AG10803 (cell line): ENCODE measurements at regions not wholly inside any gene's neighbourhood (a gene's known extent, or its start where the extent isn't known, plus 50 kb on each side); places are given as distances from the start of the nearest gene placed in this dataset.

Experiments
- DNase-seq: peaks from one replicate; pipeline ENCODE4 v3.0.0; 2010; ENCODE audit warnings: low read depth
- H3K4me3 ChIP-seq: 2 replicates; pipeline ENCODE4 v1.5.1; 2011; ENCODE audit warnings: mild to moderate bottlenecking, low read length, control low read depth
- TF ChIP-seq, protein P1 (sequence below): conservative IDR thresholded peaks from 2 replicates; pipeline ENCODE4 v1.5.1; 2011; ENCODE audit warnings: mild to moderate bottlenecking, low read length, control low read depth, inconsistent platforms

DNA sequence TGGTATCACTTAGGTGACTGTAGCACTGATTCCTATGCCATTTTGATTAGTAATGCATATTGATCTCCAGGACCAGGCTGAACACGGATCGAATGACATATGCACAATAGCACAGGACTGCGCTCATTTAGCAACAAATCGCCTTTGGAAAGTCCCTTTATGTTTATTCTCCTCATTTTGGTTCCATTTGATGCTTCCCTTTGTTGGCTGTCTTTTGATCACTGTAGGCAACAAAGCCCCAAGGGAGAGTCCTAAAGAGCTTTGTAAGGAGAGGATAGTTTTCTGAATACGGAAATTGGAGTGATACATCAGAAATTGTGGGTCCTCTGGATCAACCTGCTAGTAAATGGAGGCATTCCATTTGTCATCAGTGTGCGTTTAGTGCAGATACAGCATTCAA, 1111.4 kb downstream of the SORCS1 start:
- DNase-seq, result no peak

DNA sequence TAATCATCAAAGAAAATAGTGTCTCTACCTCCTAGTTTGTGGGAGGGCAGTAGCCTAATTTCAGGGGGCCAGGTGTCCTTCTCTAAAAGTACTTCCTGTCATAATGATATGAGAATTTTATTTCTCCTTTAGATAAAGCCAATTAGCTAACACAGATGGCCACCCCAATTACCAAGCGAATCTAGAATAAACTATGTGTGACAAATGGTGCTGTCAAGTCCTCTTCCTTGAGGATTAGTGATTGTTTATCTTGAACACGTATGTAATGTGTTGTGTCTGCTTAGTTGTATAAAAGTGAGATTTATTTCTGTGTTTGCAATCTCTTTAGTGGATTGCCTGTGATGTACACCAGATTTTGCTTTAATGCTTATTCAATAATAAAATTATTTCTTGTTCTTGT, 1120.0 kb downstream of the SORCS1 start:
- DNase-seq, result no peak
- H3K4me3 ChIP-seq, result no peak overlapping the region
- TF ChIP-seq, protein P1, sequence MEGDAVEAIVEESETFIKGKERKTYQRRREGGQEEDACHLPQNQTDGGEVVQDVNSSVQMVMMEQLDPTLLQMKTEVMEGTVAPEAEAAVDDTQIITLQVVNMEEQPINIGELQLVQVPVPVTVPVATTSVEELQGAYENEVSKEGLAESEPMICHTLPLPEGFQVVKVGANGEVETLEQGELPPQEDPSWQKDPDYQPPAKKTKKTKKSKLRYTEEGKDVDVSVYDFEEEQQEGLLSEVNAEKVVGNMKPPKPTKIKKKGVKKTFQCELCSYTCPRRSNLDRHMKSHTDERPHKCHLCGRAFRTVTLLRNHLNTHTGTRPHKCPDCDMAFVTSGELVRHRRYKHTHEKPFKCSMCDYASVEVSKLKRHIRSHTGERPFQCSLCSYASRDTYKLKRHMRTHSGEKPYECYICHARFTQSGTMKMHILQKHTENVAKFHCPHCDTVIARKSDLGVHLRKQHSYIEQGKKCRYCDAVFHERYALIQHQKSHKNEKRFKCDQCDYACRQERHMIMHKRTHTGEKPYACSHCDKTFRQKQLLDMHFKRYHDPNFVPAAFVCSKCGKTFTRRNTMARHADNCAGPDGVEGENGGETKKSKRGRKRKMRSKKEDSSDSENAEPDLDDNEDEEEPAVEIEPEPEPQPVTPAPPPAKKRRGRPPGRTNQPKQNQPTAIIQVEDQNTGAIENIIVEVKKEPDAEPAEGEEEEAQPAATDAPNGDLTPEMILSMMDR, result no peak

More for the DNA sequence above, 1111.4 kb downstream of the SORCS1 start:
- H3K4me3 ChIP-seq, result no peak overlapping the region
- TF ChIP-seq, protein P1, result no peak

DNA sequence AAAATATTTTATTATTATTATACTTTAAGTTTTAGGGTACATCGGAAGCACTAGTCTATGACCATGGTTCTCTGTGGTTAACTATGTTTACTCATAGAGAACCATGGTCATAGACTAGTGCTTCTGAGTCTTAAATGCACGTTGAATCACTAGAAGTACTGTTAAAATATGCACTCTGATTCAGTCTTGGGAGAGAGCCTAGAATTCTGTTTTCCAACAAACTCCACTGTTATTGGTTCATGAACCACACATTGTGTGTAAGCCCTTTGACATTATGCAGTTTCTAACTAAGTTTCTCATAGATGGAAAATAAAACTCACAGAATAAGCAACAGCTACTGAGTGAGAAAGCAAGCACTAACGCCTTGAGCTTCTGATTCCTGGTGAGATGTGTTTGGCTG, 1120.6 kb downstream of the SORCS1 start:
- no peak overlapping the region for H3K4me3 ChIP-seq
- TF ChIP-seq, protein P1, result no peak
- peak; percentile 19 for DNase-seq

DNA sequence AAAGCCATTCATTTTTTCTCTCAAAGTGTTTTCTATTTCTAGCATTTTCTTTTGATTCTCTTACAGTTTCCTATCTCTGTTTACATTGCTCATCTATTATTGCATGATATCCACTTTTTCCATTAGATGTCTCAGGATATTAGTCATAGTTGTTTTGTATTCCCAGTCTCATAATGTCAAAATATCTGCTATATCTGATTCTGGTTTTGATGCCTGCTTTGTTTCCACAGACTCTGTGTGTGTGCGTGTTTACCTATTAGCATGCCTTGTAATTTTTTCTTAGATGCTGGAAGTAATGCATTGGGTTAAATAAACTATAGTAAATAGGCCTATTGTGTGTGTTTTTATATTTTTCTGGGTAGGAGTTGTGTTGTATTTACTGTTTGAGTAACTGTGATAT, 1126.3 kb downstream of the SORCS1 start:
- TF ChIP-seq, protein P1, result no peak
- no peak for DNase-seq
- no peak overlapping the region for H3K4me3 ChIP-seq

DNA sequence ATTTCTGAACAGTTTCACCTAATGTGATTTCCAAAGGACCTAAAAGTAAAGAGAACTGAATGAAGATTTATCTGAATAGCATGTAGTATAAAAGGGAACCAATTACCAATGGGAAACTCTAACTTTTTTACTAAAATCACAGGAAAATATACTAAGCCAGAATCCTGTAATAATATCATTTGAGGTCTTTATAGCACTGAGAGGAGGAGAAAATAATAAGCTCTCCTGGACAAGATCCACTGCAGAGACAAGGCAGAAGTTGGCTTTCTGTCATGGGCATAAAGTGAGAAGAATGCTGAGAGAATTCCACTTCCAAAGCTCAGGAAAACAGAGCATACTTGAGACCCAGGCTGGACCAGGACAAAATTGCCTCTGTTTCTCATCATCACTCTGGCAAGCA, 1131.4 kb downstream of the SORCS1 start:
- DNase-seq, result no peak
- TF ChIP-seq, protein P1, result no peak
- no peak overlapping the region for H3K4me3 ChIP-seq

DNA sequence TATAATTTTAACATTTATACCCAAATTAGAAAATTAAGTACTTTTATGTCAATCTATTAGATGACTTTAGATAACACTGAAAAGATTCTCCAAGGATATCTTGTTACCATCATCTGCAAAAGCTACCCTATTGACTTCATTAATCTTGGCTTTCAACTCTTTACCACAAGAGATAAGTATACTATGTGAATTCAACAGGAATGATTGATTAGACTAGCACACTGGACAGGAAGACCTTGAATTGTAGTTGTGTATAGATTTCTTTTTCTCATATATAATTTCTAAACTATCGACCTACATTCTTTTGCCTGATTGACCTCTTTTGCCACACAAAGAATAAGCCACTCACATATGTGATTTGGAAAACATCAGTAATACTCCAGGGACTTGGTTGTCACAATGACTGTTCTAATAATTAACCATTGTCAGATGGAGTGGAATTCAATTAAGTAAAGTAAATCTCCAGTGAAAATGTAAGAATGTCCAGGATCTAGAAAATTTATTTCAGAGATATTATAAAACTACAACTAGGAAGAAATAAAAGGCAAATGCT, 1132.0 kb downstream of the SORCS1 start:
- TF ChIP-seq, protein P1, result no peak
- no peak overlapping the region for H3K4me3 ChIP-seq
- DNase-seq, result no peak

DNA sequence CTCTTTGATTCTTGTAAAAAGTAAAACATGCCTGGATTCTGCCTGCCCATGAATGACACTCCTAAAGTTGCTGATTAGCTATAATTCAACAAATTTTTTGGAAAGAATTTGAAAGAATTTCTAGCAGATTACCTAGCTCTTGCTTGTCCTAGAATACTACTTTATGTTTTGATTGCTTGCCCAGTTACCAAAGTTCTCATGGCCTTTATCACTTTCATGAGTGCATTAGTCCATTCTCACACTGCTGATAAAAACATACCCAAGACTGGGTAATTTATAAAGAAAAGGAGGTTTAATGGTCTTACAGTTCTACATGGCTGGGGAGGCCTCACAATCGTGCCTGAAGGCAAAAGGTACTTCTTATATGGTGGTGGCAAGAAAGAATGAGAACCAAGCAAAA, 1137.3 kb downstream of the SORCS1 start:
- no peak for DNase-seq
- TF ChIP-seq, protein P1, result no peak
- H3K4me3 ChIP-seq, result no peak overlapping the region
